ENCODE measurements at regions not wholly inside any gene's neighbourhood (a gene's known extent, or its start where the extent isn't known, plus 50 kb on each side); places are given as distances from the start of the nearest gene placed in this dataset.

- no peak overlapping the region for H3K27ac ChIP-seq (ENCODE audit: low read depth, low read length)
- ChIA-PET RAD21 (ENCODE audit: low non-redundant PET in 1 of 2, low total read pairs in 2 of 2, uncharacterized antibody in 2 of 2, unreplicated experiment in 2 of 2) (no interaction called here), POLR2A (no interaction called here), CTCF (no interaction called here)
- peaks cover 19% of the 10 kb centered on the region; the same call in 1 of the 2 replicates for H3K27me3 ChIP-seq (ENCODE audit: insufficient read depth, low read length)
- H3K4me1 ChIP-seq (ENCODE audit: control insufficient read depth in 1 of 2, insufficient read depth in 2 of 2, low read length in 2 of 2): no peaks in the 10 kb centered on the region
- no peaks in the 10 kb centered on the region for H3K36me3 ChIP-seq (ENCODE audit: control insufficient read depth in 1 of 2, insufficient read depth in 2 of 2, low read length in 2 of 2)
- H4K20me1 ChIP-seq (ENCODE audit: insufficient read depth): no peaks in the 10 kb centered on the region
- no peaks in the 10 kb centered on the region for H3K79me2 ChIP-seq (ENCODE audit: insufficient read depth, low read length)
- intact Hi-C loops (cut with micrococcal nuclease): no loop called here
- H3K9me3 ChIP-seq (ENCODE audit: control insufficient read depth in 1 of 2, insufficient read depth in 1 of 2, low read depth in 1 of 2, low read length in 2 of 2): no peaks in the 10 kb centered on the region
- no peak overlapping the region for H3K9ac ChIP-seq (ENCODE audit: low read length)
- no peak overlapping the region for H3K4me3 ChIP-seq (replicated peaks in 1 of 2; ENCODE audit: low read depth in 1 of 2, low read length in 2 of 2)
- no peak overlapping the region for H3K4me2 ChIP-seq (ENCODE audit: low read length)
- ATAC-seq (no peak), DNase-seq (ENCODE audit: low read depth, low spot score) (no peak)
- H2AFZ ChIP-seq (ENCODE audit: low read depth, low read length, poor library complexity, severe bottlenecking): no peak overlapping the region
- H3K9me2 ChIP-seq (ENCODE audit: insufficient read depth): no peaks in the 10 kb centered on the region
- TF ChIP-seq CTCF (IDR thresholded peaks at IDR 0.05 in 2 of 3, conservative IDR thresholded peaks at IDR 0.05 in 1 of 3; ENCODE audit: borderline replicate concordance in 1 of 3, insufficient read depth in 1 of 3, low read depth in 2 of 3, low read length in 2 of 3) (no peak), JUND (IDR thresholded peaks at IDR 0.05) (no peak), ATF3 (IDR thresholded peaks at IDR 0.05) (no peak), SP1 (IDR thresholded peaks at IDR 0.05; ENCODE audit: low read depth) (no peak), SRF (IDR thresholded peaks at IDR 0.05; ENCODE audit: low read depth) (no peak), ZFX (IDR thresholded peaks at IDR 0.05) (no peak), EZH2phosphoT487 (IDR thresholded peaks at IDR 0.05; ENCODE audit: borderline replicate concordance) (no peak), EZH2 (IDR thresholded peaks at IDR 0.05) (no peak), YY1 (IDR thresholded peaks at IDR 0.05; ENCODE audit: extremely low read depth, insufficient replicate concordance, low read depth, low read length) (no peak), FOSL1 (IDR thresholded peaks at IDR 0.05; ENCODE audit: low read depth) (no peak), CEBPB (IDR thresholded peaks at IDR 0.05; ENCODE audit: low read depth) (no peak), EGR1 (IDR thresholded peaks at IDR 0.05; ENCODE audit: low read depth) (no peak), TCF7L2 (IDR thresholded peaks at IDR 0.05; ENCODE audit: borderline replicate concordance, extremely low read depth, insufficient read depth, insufficient read length) (no peak), POLR2AphosphoS5 (IDR thresholded peaks at IDR 0.05; ENCODE audit: low read depth, low read length) (no peak)
- no TSS peak for BruUV-seq (replicated peaks)
Observed at GRCh38 chr17:73758245-73758644, 114.0 kb upstream of the SDK2 start.

Measured in HCT116 (cell line).